Fibroblast of lung (primary cell): ENCODE measurements at regions not wholly inside any gene's neighbourhood (a gene's known extent, or its start where the extent isn't known, plus 50 kb on each side); places are given as distances from the start of the nearest gene placed in this dataset.

ENCODE experiments used
- DNase-seq, 2 donors: peaks; one replicate each; pipeline versions ENCODE4 v3.0.0 to v3.0.0-alpha.2; 2010; ENCODE audit warnings: low read depth in 2 of 2
- H2AFZ ChIP-seq: 2 replicates; pipeline ENCODE4 v1.5.1; 2012; ENCODE audit warnings: low read length, control low read depth, inconsistent platforms
- H3K27ac ChIP-seq: 2 replicates; pipeline ENCODE4 v1.5.1; 2011; ENCODE audit warnings: low read length, control low read depth; ENCODE audit not compliant: insufficient read depth
- H3K27me3 ChIP-seq: 2 replicates; pipeline ENCODE4 v1.5.1; 2011; ENCODE audit warnings: mild to moderate bottlenecking, low read length; ENCODE audit not compliant: control insufficient read depth, insufficient read depth
- H3K36me3 ChIP-seq: 2 replicates; pipeline ENCODE4 v1.5.1; 2011; ENCODE audit warnings: low read length; ENCODE audit not compliant: control insufficient read depth, insufficient read depth
- H3K4me1 ChIP-seq: 2 replicates; pipeline ENCODE4 v1.5.1; 2011; ENCODE audit warnings: low read length; ENCODE audit not compliant: control insufficient read depth, insufficient read depth; ENCODE audit errors: extremely low read depth
- H3K4me2 ChIP-seq: 2 replicates; pipeline ENCODE4 v1.5.1; 2011; ENCODE audit warnings: low read length, control low read depth; ENCODE audit not compliant: insufficient read depth; ENCODE audit errors: extremely low read depth
- H3K4me3 ChIP-seq, 4 experiments: fragments of 200-600 bp in 1 of 4; sonication (generic) in 1 of 4; replicated peaks in 1 of 4; 2 replicates each; pipeline ENCODE4 v1.5.1; 2011 to 2016; ENCODE audit warnings: low read length in 4 of 4, low read depth in 3 of 4, mild to moderate bottlenecking in 3 of 4, control low read depth in 2 of 4, inconsistent platforms in 1 of 4, mixed read lengths in 1 of 4; ENCODE audit not compliant: insufficient read depth in 1 of 4; ENCODE audit errors: control extremely low read depth in 1 of 4
- H3K79me2 ChIP-seq: 2 replicates; pipeline ENCODE4 v1.5.1; 2012; ENCODE audit warnings: mild to moderate bottlenecking, low read length, inconsistent platforms; ENCODE audit not compliant: control insufficient read depth, insufficient read depth
- H3K9ac ChIP-seq: 2 replicates; pipeline ENCODE4 v1.5.1; 2011; ENCODE audit warnings: mild to moderate bottlenecking, low read length, control low read depth; ENCODE audit not compliant: insufficient read depth
- H3K9me3 ChIP-seq: 2 replicates; pipeline ENCODE4 v1.5.1; 2012; ENCODE audit warnings: low read depth, low read length; ENCODE audit not compliant: control insufficient read depth, insufficient read depth
- H4K20me1 ChIP-seq: 2 replicates; pipeline ENCODE4 v1.5.1; 2011; ENCODE audit warnings: low read length; ENCODE audit not compliant: control insufficient read depth, insufficient read depth; ENCODE audit errors: extremely low read depth
- CTCF ChIP-seq, 2 donors: IDR thresholded peaks in 1 of 2; conservative IDR thresholded peaks in 1 of 2; 1 replicate in 1 of 2; 2 replicates in 1 of 2; pipeline ENCODE4 v1.5.1; 2011 to 2012; ENCODE audit warnings: low read length in 2 of 2, control low read depth in 1 of 2, inconsistent platforms in 1 of 2, low read depth in 1 of 2, mild to moderate bottlenecking in 1 of 2
- EZH2 ChIP-seq: IDR thresholded peaks from 2 replicates; pipeline ENCODE4 v1.5.1; 2012; ENCODE audit warnings: low read length, control low read depth, mild to moderate bottlenecking; ENCODE audit errors: missing control alignments

- Histone ChIP-seq H3K27me3 (no peaks in the 10 kb centered on the region), H3K4me3 (no peak overlapping the region), H3K4me2 (no peak overlapping the region), H3K4me1 (no peaks in the 10 kb centered on the region), H4K20me1 (no peaks in the 10 kb centered on the region), H3K36me3 (no peaks in the 10 kb centered on the region), H3K27ac (no peak overlapping the region), H3K79me2 (no peaks in the 10 kb centered on the region), H3K9me3 (no peaks in the 10 kb centered on the region), H3K9ac (no peak overlapping the region), H2AFZ (no peak overlapping the region)
- DNase-seq = no peak
- no peak for TF ChIP-seq EZH2
- TF ChIP-seq CTCF (conservative IDR thresholded peaks at IDR 0.05 in 1 of 2, IDR thresholded peaks at IDR 0.05 in 1 of 2; ENCODE audit: low read depth in 1 of 2, low read length in 2 of 2) = no peak
Measured at GRCh38 chr10:57294698-57295097, 933.6 kb upstream of the ZWINT start.

DNA sequence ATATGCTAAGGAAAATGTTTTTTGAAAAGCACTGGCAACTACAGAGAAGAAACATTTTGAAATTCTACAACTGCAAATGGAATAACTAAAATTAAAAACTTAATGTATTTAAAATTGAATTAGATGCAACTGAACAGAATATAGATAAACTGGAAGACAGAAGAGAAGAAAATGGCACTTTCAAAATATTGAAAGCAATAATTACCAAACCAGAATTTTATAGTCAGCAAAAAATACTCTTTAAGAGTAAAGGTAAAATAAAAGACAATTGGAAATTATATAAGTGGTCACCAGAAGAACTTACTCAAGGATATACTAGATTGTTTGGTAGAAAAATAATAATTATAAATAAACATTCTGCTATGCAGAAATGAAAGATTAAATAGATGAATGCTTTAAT, 927.7 kb upstream of the ZWINT start:
- H3K9me3 ChIP-seq = no peaks in the 10 kb centered on the region
- no peak overlapping the region for H2AFZ ChIP-seq
- H3K9ac ChIP-seq = no peak overlapping the region
- no peaks in the 10 kb centered on the region for H3K27me3 ChIP-seq
- H3K4me1 ChIP-seq = no peaks in the 10 kb centered on the region
- no peak overlapping the region for H3K27ac ChIP-seq
- no peak overlapping the region for H3K4me3 ChIP-seq
- no peaks in the 10 kb centered on the region for H3K79me2 ChIP-seq
- no peak for DNase-seq
- no peak overlapping the region for H3K4me2 ChIP-seq
- no peaks in the 10 kb centered on the region for H4K20me1 ChIP-seq
- no peak for TF ChIP-seq CTCF (conservative IDR thresholded peaks at IDR 0.05 in 1 of 2, IDR thresholded peaks at IDR 0.05 in 1 of 2; ENCODE audit: low read depth in 1 of 2, low read length in 2 of 2)
- H3K36me3 ChIP-seq = no peaks in the 10 kb centered on the region

- no peak overlapping the region for H3K4me2 ChIP-seq
- H3K4me3 ChIP-seq = no peak overlapping the region
- H3K9me3 ChIP-seq = no peaks in the 10 kb centered on the region
- TF ChIP-seq EZH2 = no peak
- TF ChIP-seq CTCF (conservative IDR thresholded peaks at IDR 0.05 in 1 of 2, IDR thresholded peaks at IDR 0.05 in 1 of 2; ENCODE audit: low read depth in 1 of 2, low read length in 2 of 2) = no peak
- no peak overlapping the region for H3K9ac ChIP-seq
- no peaks in the 10 kb centered on the region for H3K27me3 ChIP-seq
- H3K36me3 ChIP-seq = no peaks in the 10 kb centered on the region
- H4K20me1 ChIP-seq = no peaks in the 10 kb centered on the region
- no peak overlapping the region for H3K27ac ChIP-seq
- no peaks in the 10 kb centered on the region for H3K4me1 ChIP-seq
- no peak for DNase-seq
- H2AFZ ChIP-seq = no peak overlapping the region
- H3K79me2 ChIP-seq = no peaks in the 10 kb centered on the region
Measured at GRCh38 chr10:57262892-57263291, 901.8 kb upstream of the ZWINT start.
